Neural cell (in vitro differentiated cells): ENCODE measurements at regions not wholly inside any gene's neighbourhood (a gene's known extent, or its start where the extent isn't known, plus 50 kb on each side); places are given as distances from the start of the nearest gene placed in this dataset.

Experiments used
- CTCF ChIP-seq: fragments of 450-650 bp; IDR thresholded peaks from 2 replicates; pipeline ENCODE4 v1.5.1; 2014; ENCODE audit warnings: antibody characterized with exemption, mild to moderate bottlenecking, moderate library complexity; ENCODE audit not compliant: poor library complexity, severe bottlenecking
- EP300 ChIP-seq: fragments of 450-650 bp; conservative IDR thresholded peaks from 2 replicates; pipeline ENCODE4 v1.6.1; 2014; ENCODE audit warnings: antibody characterized with exemption, mild to moderate bottlenecking, moderate library complexity; ENCODE audit not compliant: poor library complexity, severe bottlenecking
- EZH2 ChIP-seq: fragments of 200-600, 300-800 bp; shearing (Covaris generic), sonication (generic); IDR thresholded peaks from 2 replicates; pipeline ENCODE4 v1.6.1; 2014; ENCODE audit warnings: antibody characterized with exemption, low read length, borderline replicate concordance, mild to moderate bottlenecking; ENCODE audit not compliant: insufficient read depth, poor library complexity, severe bottlenecking
- POLR2AphosphoS5 ChIP-seq: IDR thresholded peaks from 2 replicates; pipeline ENCODE4 v1.6.1; 2012
- RAD21 ChIP-seq: fragments of 450-650 bp; conservative IDR thresholded peaks from 2 replicates; pipeline ENCODE4 v1.6.1; 2014; ENCODE audit warnings: antibody characterized with exemption, mild to moderate bottlenecking, moderate library complexity
- REST ChIP-seq: IDR thresholded peaks from 2 replicates; pipeline ENCODE4 v1.6.1; 2012; ENCODE audit warnings: borderline replicate concordance
- SMC3 ChIP-seq: fragments of 450-650 bp; conservative IDR thresholded peaks from 2 replicates; pipeline ENCODE4 v1.6.1; 2014; ENCODE audit warnings: antibody characterized with exemption, mild to moderate bottlenecking, moderate library complexity; ENCODE audit not compliant: poor library complexity
- TAF1 ChIP-seq: IDR thresholded peaks from 2 replicates; pipeline ENCODE4 v1.6.1; 2012; ENCODE audit warnings: low read depth

- TF ChIP-seq CTCF (no peak), POLR2AphosphoS5 (no peak), EZH2 (no peak), RAD21 (no peak), REST (no peak), TAF1 (no peak), EP300 (no peak), SMC3 (no peak)
Observed at GRCh38 chr20:60359010-60359409, 400.8 kb downstream of the CDH26 start.
